Natural killer cell (primary cell): ENCODE measurements at regions not wholly inside any gene's neighbourhood (a gene's known extent, or its start where the extent isn't known, plus 50 kb on each side); places are given as distances from the start of the nearest gene placed in this dataset.

Experiments used
- ATAC-seq, 3 donors: fragments of 150-1000 bp in 2 of 3; fragments of 200-7000 bp in 1 of 3; cut with Tn5 transposase; 1 replicate in 1 of 3; 2 replicates in 2 of 3; pipeline ENCODE4 v1.10.0; 2021; ENCODE audit warnings: mild to moderate bottlenecking in 2 of 3, moderate library complexity in 2 of 3
- DNase-seq, 2 donors: peaks; one replicate each; pipeline versions ENCODE4 v3.0.0 to v3.0.0-alpha.2; 2013 to 2021; ENCODE audit warnings: mixed read lengths in 1 of 2
- H3K27ac ChIP-seq: one replicate; pipeline ENCODE4 v1.5.1; 2013; ENCODE audit warnings: mild to moderate bottlenecking, low read length
- H3K27me3 ChIP-seq: one replicate; pipeline ENCODE4 v1.6.1; 2013; ENCODE audit warnings: low read length; ENCODE audit not compliant: control insufficient read depth, insufficient read depth
- H3K36me3 ChIP-seq: one replicate; pipeline ENCODE4 v1.6.1; 2013; ENCODE audit warnings: low read length; ENCODE audit not compliant: control insufficient read depth, insufficient read depth
- H3K4me1 ChIP-seq: one replicate; pipeline ENCODE4 v1.6.1; 2013; ENCODE audit warnings: low read length; ENCODE audit not compliant: control insufficient read depth, insufficient read depth
- H3K4me3 ChIP-seq: one replicate; pipeline ENCODE4 v1.5.1; 2013; ENCODE audit warnings: low read length
- H3K9me3 ChIP-seq: one replicate; pipeline ENCODE4 v1.6.1; 2013; ENCODE audit warnings: low read length; ENCODE audit not compliant: control insufficient read depth, insufficient read depth
- H3K27ac Mint-ChIP-seq, 2 donors: one replicate each; pipeline ENCODE4 v1.8.0; 2022; ENCODE audit warnings: mild to moderate bottlenecking in 2 of 2, mixed read lengths in 2 of 2, moderate library complexity in 1 of 2
- H3K27me3 Mint-ChIP-seq, 2 donors: one replicate each; pipeline ENCODE4 v1.8.0; 2022; ENCODE audit warnings: low read depth in 2 of 2, mixed read lengths in 2 of 2
- H3K36me3 Mint-ChIP-seq: one replicate; pipeline ENCODE4 v1.8.0; 2022; ENCODE audit warnings: mixed read lengths
- H3K4me1 Mint-ChIP-seq, 2 donors: one replicate each; pipeline ENCODE4 v1.8.0; 2022; ENCODE audit warnings: mixed read lengths in 2 of 2
- H3K4me3 Mint-ChIP-seq: one replicate; pipeline ENCODE4 v1.8.0; 2022; ENCODE audit warnings: mild to moderate bottlenecking, moderate library complexity, mixed read lengths
- H3K9me3 Mint-ChIP-seq, 2 donors: one replicate each; pipeline ENCODE4 v1.8.0; 2022; ENCODE audit warnings: mixed read lengths in 2 of 2
- WGBS: methylation state at CpG from one replicate; pipeline ENCODE4 v1.1.7; 2013; ENCODE audit warnings: missing lambda C conversion rate; ENCODE audit not compliant: insufficient coverage; 5-methylcytosine and 5-hydroxymethylcytosine counted together
- intact Hi-C: fragments of 100-400 bp; cut with micrococcal nuclease; formaldehyde crosslinking; loops from one replicate; pipeline ENCODE4 v1.14.2; 2022
- TF ChIP-seq, protein P1 (sequence below): fragments of 200-600 bp; IDR thresholded peaks from one replicate; pipeline ENCODE4 v1.8.0; 2022; ENCODE audit warnings: antibody characterized with exemption

- Histone ChIP-seq H3K27me3 (no peaks in the 10 kb centered on the region), H3K27ac (no peak overlapping the region), H3K4me1 (peaks cover 6% of the 10 kb centered on the region), H3K4me3 (no peak overlapping the region), H3K36me3 (no peaks in the 10 kb centered on the region), H3K9me3 (no peaks in the 10 kb centered on the region)
- Mint-ChIP-seq H3K36me3 (no peaks in the 10 kb centered on the region), H3K9me3 (peaks cover 0 to 4% of the 10 kb centered on the region in 2 donors), H3K4me1 (peaks cover 39 to 49% of the 10 kb centered on the region in 2 donors), H3K4me3 (peak overlapping the region; percentile 32), H3K27me3 (no peaks in the 10 kb centered on the region), H3K27ac (peak overlapping the region; percentile 27 to 67)
- peak in 2 of 3 donors; percentile 43 to 44 for ATAC-seq
- TF ChIP-seq, protein P1, sequence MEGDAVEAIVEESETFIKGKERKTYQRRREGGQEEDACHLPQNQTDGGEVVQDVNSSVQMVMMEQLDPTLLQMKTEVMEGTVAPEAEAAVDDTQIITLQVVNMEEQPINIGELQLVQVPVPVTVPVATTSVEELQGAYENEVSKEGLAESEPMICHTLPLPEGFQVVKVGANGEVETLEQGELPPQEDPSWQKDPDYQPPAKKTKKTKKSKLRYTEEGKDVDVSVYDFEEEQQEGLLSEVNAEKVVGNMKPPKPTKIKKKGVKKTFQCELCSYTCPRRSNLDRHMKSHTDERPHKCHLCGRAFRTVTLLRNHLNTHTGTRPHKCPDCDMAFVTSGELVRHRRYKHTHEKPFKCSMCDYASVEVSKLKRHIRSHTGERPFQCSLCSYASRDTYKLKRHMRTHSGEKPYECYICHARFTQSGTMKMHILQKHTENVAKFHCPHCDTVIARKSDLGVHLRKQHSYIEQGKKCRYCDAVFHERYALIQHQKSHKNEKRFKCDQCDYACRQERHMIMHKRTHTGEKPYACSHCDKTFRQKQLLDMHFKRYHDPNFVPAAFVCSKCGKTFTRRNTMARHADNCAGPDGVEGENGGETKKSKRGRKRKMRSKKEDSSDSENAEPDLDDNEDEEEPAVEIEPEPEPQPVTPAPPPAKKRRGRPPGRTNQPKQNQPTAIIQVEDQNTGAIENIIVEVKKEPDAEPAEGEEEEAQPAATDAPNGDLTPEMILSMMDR = no peak
- no peak for DNase-seq
- intact Hi-C loops = no loop called here
- 62% methylated on average over 6 of the region's 8 CpGs for WGBS
Observed at GRCh38 chr12:68491204-68491960, 119.3 kb upstream of the RAP1B start.

GRCh38 chr12:68495336-68496070, 115.2 kb upstream of the RAP1B start:
- Histone ChIP-seq H3K4me1 (peaks cover 6% of the 10 kb centered on the region), H3K9me3 (no peaks in the 10 kb centered on the region), H3K36me3 (no peaks in the 10 kb centered on the region), H3K27me3 (no peaks in the 10 kb centered on the region), H3K4me3 (no peak overlapping the region), H3K27ac (no peak overlapping the region)
- Mint-ChIP-seq H3K27ac (no peak overlapping the region), H3K4me1 (peaks cover 48 to 77% of the 10 kb centered on the region in 2 donors), H3K9me3 (peaks cover 0 to 1% of the 10 kb centered on the region in 2 donors), H3K36me3 (no peaks in the 10 kb centered on the region), H3K27me3 (no peaks in the 10 kb centered on the region), H3K4me3 (no peak overlapping the region)
- DNase-seq = no peak
- WGBS = 90% methylated on average over 1 of the region's 3 CpGs
- intact Hi-C loops = loop anchor here (5.0 kb wide), 3 partner anchors 33 to 73 kb away; no protein-coding TSS in a partner anchor
- TF ChIP-seq, protein P1 = no peak
- ATAC-seq = no peak

DNA sequence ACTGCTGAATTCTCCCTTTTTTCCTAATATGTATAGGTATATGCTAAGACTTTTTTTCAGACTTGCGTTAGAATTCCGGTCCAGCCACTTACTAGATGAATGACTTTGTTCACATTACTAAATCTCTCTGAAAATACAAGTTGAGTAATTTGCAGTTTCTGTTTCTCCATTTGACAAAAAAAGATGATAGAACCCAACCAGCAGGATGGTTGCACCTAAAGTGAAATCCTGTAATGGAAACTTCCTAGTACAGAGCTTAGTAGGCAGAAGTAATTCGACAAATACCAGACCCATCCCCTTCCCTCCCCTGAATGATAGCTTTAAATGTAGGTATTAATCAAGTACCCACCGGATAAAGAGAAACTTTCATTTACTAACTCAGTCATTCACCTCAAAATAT, 113.6 kb upstream of the RAP1B start:
- intact Hi-C loops = loop anchor here (5.0 kb wide), 3 partner anchors 35 to 75 kb away; no protein-coding TSS in a partner anchor
- ATAC-seq = peak in 1 of 3 donors; percentile 49
- Histone ChIP-seq H3K4me1 (no peaks in the 10 kb centered on the region), H3K27ac (peak overlapping the region; percentile 10), H3K4me3 (no peak overlapping the region), H3K9me3 (no peaks in the 10 kb centered on the region), H3K27me3 (no peaks in the 10 kb centered on the region), H3K36me3 (no peaks in the 10 kb centered on the region)
- no peaks in the 10 kb centered on the region for H3K9me3 Mint-ChIP-seq
- H3K27me3 Mint-ChIP-seq = no peaks in the 10 kb centered on the region
- H3K4me3 Mint-ChIP-seq = peak overlapping the region; percentile 72
- peak overlapping the region; percentile 84 to 90 for H3K27ac Mint-ChIP-seq
- no peak for DNase-seq
- TF ChIP-seq, protein P1 = no peak
- WGBS = 80% methylated on average over 2 of the region's 4 CpGs
- no peaks in the 10 kb centered on the region for H3K36me3 Mint-ChIP-seq
- H3K4me1 Mint-ChIP-seq = peaks cover 33 to 62% of the 10 kb centered on the region in 2 donors
